PC-3 (cell line): ENCODE measurements at regions not wholly inside any gene's neighbourhood (a gene's known extent, or its start where the extent isn't known, plus 50 kb on each side); places are given as distances from the start of the nearest gene placed in this dataset.

Experiments used
- EZH2 ChIP-seq: fragments of 300-600 bp; sonication (generic); IDR thresholded peaks from one replicate; pipeline ENCODE4 v1.6.1; 2017; ENCODE audit warnings: antibody characterized with exemption, mild to moderate bottlenecking, low read length; ENCODE audit not compliant: unreplicated experiment
- TF ChIP-seq, protein P1 (sequence below): fragments of 300-600 bp; sonication (generic); conservative IDR thresholded peaks from 2 replicates; pipeline ENCODE4 v1.5.1; 2017; ENCODE audit warnings: antibody characterized with exemption, low read depth, mild to moderate bottlenecking, low read length

DNA sequence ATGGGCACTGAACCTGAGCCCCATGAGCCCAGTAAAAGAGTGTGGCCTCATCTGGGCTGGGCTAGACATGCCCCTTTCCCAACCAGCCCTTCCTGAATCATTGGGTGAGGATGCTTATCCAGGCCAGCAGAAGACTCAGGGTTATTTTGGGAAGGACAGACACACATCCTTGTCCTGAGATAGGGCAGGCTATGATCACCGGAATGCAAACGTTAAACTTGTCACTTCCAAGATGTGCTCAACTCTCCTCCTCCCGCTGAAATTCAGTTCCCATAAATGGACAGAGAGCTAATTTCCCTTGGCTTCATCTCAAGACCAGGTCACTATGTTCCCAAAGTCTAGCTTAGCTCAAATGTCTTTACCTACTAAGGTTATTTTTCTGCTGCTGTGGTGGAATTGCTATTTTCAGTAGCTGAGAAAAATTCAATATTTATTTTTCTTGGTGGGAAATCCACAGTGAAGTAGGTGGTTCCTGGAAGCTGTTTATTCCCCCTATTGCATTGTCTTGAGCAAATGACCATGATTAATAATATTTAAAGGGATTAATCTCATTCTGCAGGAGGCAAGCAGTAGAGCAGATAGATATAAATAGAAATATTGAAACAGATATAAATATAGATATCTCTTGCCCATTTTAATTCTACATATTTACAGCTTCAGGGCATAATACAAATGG is 70.0 kb downstream of the NXNL2 start:
- no peak for TF ChIP-seq EZH2
- TF ChIP-seq, protein P1, sequence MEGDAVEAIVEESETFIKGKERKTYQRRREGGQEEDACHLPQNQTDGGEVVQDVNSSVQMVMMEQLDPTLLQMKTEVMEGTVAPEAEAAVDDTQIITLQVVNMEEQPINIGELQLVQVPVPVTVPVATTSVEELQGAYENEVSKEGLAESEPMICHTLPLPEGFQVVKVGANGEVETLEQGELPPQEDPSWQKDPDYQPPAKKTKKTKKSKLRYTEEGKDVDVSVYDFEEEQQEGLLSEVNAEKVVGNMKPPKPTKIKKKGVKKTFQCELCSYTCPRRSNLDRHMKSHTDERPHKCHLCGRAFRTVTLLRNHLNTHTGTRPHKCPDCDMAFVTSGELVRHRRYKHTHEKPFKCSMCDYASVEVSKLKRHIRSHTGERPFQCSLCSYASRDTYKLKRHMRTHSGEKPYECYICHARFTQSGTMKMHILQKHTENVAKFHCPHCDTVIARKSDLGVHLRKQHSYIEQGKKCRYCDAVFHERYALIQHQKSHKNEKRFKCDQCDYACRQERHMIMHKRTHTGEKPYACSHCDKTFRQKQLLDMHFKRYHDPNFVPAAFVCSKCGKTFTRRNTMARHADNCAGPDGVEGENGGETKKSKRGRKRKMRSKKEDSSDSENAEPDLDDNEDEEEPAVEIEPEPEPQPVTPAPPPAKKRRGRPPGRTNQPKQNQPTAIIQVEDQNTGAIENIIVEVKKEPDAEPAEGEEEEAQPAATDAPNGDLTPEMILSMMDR: no peak
